Mesodermal cell (in vitro differentiated cells): ENCODE measurements at regions not wholly inside any gene's neighbourhood (a gene's known extent, or its start where the extent isn't known, plus 50 kb on each side); places are given as distances from the start of the nearest gene placed in this dataset.

ENCODE experiments used
- H3K27ac ChIP-seq: 2 replicates; pipeline ENCODE4 v1.7.0; 2013; ENCODE audit warnings: mild to moderate bottlenecking, low read depth, low read length, moderate library complexity; ENCODE audit not compliant: severe bottlenecking
- H3K36me3 ChIP-seq: 2 replicates; pipeline ENCODE4 v1.7.1; 2013; ENCODE audit warnings: mild to moderate bottlenecking, low read length, moderate library complexity; ENCODE audit not compliant: control insufficient read depth, insufficient read depth
- H3K4me1 ChIP-seq: one replicate; pipeline ENCODE4 v1.7.1; 2013; ENCODE audit warnings: mild to moderate bottlenecking, low read length; ENCODE audit not compliant: insufficient read depth, control insufficient read depth, poor library complexity, severe bottlenecking
- H3K4me3 ChIP-seq: 2 replicates; pipeline ENCODE4 v1.7.0; 2013; ENCODE audit warnings: low read length, control low read depth, mild to moderate bottlenecking; ENCODE audit not compliant: insufficient read depth, poor library complexity, severe bottlenecking; ENCODE audit errors: extremely low read depth
- H3K9me3 ChIP-seq: 2 replicates; pipeline ENCODE4 v1.7.1; 2013; ENCODE audit warnings: mild to moderate bottlenecking, low read length, moderate library complexity; ENCODE audit not compliant: control insufficient read depth
- WGBS, 2 experiments: methylation state at CpG; one replicate each; pipeline ENCODE4 v1.1.5; 2013; ENCODE audit warnings: missing lambda C conversion rate in 2 of 2; ENCODE audit not compliant: insufficient coverage in 2 of 2; 5-methylcytosine and 5-hydroxymethylcytosine counted together

- no peak overlapping the region for H3K4me3 ChIP-seq
- H3K9me3 ChIP-seq: no peaks in the 10 kb centered on the region
- H3K4me1 ChIP-seq: no peaks in the 10 kb centered on the region
- no peak overlapping the region for H3K27ac ChIP-seq
- H3K36me3 ChIP-seq: no peaks in the 10 kb centered on the region
- no CpG with 5 or more reads among the region's 1 CpG for WGBS, 2 experiments
Observed at GRCh38 chr4:20483416-20483815, 216.8 kb upstream of the PACRGL start.

- H3K36me3 ChIP-seq: peaks cover 4% of the 10 kb centered on the region
- no peak overlapping the region for H3K4me3 ChIP-seq
- no CpG with 5 or more reads among the region's 1 CpG for WGBS, 2 experiments
- H3K27ac ChIP-seq: no peak overlapping the region
- H3K9me3 ChIP-seq: no peaks in the 10 kb centered on the region
- no peaks in the 10 kb centered on the region for H3K4me1 ChIP-seq
Observed at GRCh38 chr4:20486433-20486832, 213.8 kb upstream of the PACRGL start.

GRCh38 chr4:20487446-20487845 lies 212.8 kb upstream of the PACRGL start:
- Histone ChIP-seq H3K4me3 (no peak overlapping the region), H3K9me3 (no peaks in the 10 kb centered on the region), H3K36me3 (peaks cover 4% of the 10 kb centered on the region), H3K27ac (no peak overlapping the region), H3K4me1 (no peaks in the 10 kb centered on the region)
- 90 to 100% methylated on average over 2 of the region's 4 CpGs for WGBS, 2 experiments

GRCh38 chr4:20487852-20488251 lies 212.4 kb upstream of the PACRGL start:
- H3K4me1 ChIP-seq: no peaks in the 10 kb centered on the region
- H3K36me3 ChIP-seq: peaks cover 4% of the 10 kb centered on the region
- no peak overlapping the region for H3K27ac ChIP-seq
- no peak overlapping the region for H3K4me3 ChIP-seq
- WGBS, 2 experiments: no CpG with 5 or more reads among the region's 1 CpG
- no peaks in the 10 kb centered on the region for H3K9me3 ChIP-seq

GRCh38 chr4:20490734-20491133 lies 209.5 kb upstream of the PACRGL start:
- Histone ChIP-seq H3K9me3 (no peaks in the 10 kb centered on the region), H3K36me3 (peaks cover 4% of the 10 kb centered on the region), H3K4me1 (no peaks in the 10 kb centered on the region), H3K27ac (no peak overlapping the region), H3K4me3 (no peak overlapping the region)
- WGBS, 2 experiments: 80 to 100% methylated on average over 1 of the region's 3 CpGs

- no peaks in the 10 kb centered on the region for H3K4me1 ChIP-seq
- H3K27ac ChIP-seq: no peak overlapping the region
- no peak overlapping the region for H3K4me3 ChIP-seq
- no peaks in the 10 kb centered on the region for H3K9me3 ChIP-seq
- 91 to 93% methylated on average over 1 of the region's 1 CpG for WGBS, 2 experiments
- peaks cover 4% of the 10 kb centered on the region for H3K36me3 ChIP-seq
Observed at GRCh38 chr4:20493761-20494353, 206.4 kb upstream of the PACRGL start.

- WGBS, 2 experiments: 100% methylated on average over 1 of the region's 1 CpG; no CpG with 5 or more reads in 1 of the 2 experiments
- Histone ChIP-seq H3K36me3 (no peaks in the 10 kb centered on the region), H3K9me3 (no peaks in the 10 kb centered on the region), H3K4me1 (no peaks in the 10 kb centered on the region), H3K4me3 (no peak overlapping the region), H3K27ac (no peak overlapping the region)
Observed at GRCh38 chr4:20496068-20496467, 204.2 kb upstream of the PACRGL start.

- no peak overlapping the region for H3K4me3 ChIP-seq
- H3K9me3 ChIP-seq: no peaks in the 10 kb centered on the region
- 83 to 100% methylated on average over 1 to 2 of the region's 3 CpGs for WGBS, 2 experiments
- no peaks in the 10 kb centered on the region for H3K36me3 ChIP-seq
- H3K27ac ChIP-seq: no peak overlapping the region
- H3K4me1 ChIP-seq: no peaks in the 10 kb centered on the region
Observed at GRCh38 chr4:20504146-20504545, 196.1 kb upstream of the PACRGL start.

- no peak overlapping the region for H3K27ac ChIP-seq
- H3K36me3 ChIP-seq: no peaks in the 10 kb centered on the region
- H3K9me3 ChIP-seq: no peaks in the 10 kb centered on the region
- H3K4me1 ChIP-seq: no peaks in the 10 kb centered on the region
- no peak overlapping the region for H3K4me3 ChIP-seq
- no CpG with 5 or more reads among the region's 1 CpG for WGBS, 2 experiments
Observed at GRCh38 chr4:20505927-20506326, 194.3 kb upstream of the PACRGL start.

- Histone ChIP-seq H3K4me3 (no peak overlapping the region), H3K27ac (no peak overlapping the region), H3K36me3 (no peaks in the 10 kb centered on the region), H3K4me1 (no peaks in the 10 kb centered on the region), H3K9me3 (no peaks in the 10 kb centered on the region)
- 100% methylated on average over 1 of the region's 2 CpGs for WGBS, 2 experiments
Observed at GRCh38 chr4:20506827-20507226, 193.4 kb upstream of the PACRGL start.

GRCh38 chr4:20509315-20509714 lies 190.9 kb upstream of the PACRGL start:
- peaks cover 3% of the 10 kb centered on the region for H3K36me3 ChIP-seq
- no peak overlapping the region for H3K27ac ChIP-seq
- H3K4me3 ChIP-seq: no peak overlapping the region
- H3K9me3 ChIP-seq: no peaks in the 10 kb centered on the region
- H3K4me1 ChIP-seq: no peaks in the 10 kb centered on the region
- 100% methylated on average over 1 of the region's 2 CpGs for WGBS, 2 experiments
